ENCODE measurements at regions not wholly inside any gene's neighbourhood (a gene's known extent, or its start where the extent isn't known, plus 50 kb on each side); places are given as distances from the start of the nearest gene placed in this dataset.

DNA sequence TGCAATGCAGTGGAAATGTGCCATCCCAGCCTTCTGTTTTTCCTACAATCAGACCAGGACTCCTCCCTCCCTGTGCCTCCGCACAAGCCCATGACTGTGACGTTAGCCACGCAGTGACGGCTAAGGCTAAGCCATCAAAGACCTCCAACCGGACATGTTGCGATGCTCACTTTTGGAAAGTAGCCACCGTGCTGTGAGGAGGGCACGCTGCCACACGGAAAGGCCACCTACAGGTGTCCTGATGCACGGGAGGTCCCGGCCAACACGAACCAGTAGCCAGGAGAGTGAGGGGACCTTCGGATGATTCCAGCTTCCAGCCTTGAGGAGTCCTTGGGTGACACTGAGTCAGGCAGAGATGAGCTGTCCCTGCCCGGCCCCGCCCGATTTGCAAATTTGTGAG is 53.9 kb downstream of the FOXL1 start:
- no peak for DNase-seq (ENCODE audit: low read depth, low spot score)

DNA sequence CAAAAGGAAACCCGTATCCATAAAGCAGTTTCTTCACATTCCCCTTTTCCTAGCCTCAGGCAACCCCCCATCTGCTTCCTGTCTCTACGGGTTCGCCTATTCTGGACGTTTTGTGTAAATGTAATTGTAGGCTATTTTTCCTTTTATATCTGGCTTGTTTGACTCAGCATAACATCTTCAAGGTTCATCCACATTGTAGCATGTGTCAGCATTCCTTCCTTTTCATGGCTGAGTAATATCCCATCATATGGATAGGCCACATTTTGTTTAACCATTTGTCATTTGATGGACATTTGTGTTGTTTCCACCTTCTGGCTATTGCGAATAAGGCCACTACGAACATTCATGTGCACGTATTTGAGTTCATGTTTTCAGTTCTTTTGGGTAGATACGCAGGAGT is 54.6 kb downstream of the FOXL1 start:
- no peak for DNase-seq (ENCODE audit: low read depth, low spot score)

DNA sequence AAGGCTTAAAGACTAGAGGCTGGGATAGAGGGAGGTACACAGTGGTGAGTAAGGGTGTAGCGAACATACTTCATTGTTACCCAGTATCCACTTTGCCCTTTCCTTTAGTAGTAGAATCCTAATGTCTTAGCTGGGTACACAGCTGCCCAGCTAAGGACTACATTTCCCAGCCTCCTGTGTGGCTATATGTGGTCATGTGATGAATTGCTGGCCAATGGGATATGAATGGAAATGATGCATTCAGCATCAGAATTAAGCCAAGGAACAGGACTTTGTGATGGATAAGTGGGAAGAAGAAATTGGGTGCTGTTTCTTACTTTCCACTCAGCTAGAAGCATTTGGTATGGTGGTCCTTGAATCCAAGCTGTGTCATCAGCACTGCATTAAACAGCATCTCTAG is 55.9 kb downstream of the FOXL1 start:
- DNase-seq (ENCODE audit: low read depth, low spot score): no peak

DNA sequence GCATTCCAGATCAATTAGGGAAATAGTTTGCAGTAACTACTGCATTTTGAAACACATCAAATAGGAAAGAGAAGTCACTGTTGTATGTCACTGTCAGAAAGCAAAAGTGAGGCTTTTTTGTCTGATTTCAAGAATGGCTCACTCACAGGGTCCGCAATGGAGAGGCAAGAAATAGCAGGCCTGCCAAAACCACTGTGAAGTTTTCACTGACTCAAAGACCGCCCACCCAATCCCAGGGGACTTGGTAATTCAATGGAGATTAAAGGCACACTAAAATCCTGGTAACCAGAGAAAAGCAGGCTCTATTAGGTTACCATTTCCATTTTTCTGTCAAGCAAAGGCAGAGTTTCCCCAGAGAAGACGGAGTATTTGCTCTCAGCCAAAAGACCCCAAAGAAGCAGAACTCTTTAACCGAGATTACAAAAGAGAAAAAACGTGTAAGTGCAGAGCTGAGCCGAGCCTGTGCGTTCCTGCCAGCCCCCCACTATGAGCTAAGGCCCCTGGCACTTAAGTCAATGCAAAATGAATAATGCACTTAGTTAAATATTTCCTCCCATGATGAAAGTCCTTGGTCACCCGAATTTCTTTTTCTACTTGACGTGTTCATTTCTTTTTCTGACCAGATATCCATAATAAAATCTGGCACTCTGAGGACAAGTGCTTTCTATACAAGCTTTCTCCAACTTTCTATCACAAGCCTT is 57.0 kb downstream of the FOXL1 start:
- no peak for DNase-seq (ENCODE audit: low read depth, low spot score)

DNA sequence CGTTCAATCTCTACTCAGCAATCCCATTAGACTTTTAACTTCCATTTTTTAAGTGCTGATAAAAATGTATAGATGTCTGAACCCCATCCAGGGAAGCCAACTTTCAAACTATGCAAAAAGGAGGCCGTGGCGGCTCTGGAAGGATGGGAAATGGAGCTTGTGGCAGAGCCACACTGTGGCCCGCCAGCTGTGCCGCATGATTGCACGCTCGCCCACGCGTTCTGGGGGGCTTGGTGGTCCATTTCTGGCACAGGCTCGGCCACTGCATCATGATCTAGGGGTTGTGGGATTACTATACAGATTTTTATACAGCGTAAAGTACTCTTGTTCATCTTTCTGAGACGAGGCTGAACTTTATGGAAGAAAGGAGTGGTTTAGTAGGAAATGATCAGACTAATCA is 57.6 kb downstream of the FOXL1 start:
- DNase-seq (ENCODE audit: low read depth, low spot score): no peak

DNA sequence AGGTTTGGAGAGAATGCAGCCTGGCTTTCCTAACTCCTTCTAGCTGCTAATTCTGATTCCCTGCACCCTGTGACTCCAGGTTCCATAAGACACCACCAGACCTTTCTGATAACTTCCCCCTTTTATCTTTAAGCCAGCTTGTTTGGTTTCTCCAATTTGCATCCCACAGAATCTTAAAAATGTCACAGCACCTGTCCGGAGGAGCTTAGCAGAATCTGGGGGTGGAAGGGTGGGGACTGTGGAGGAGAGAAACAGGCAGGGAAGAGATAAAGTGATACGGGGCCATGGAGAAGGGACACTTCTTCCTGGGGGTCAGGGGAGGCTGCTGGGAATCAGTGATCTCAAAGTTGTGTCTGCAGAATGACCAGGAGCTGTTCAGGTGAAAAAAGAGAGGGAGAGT is 59.4 kb downstream of the FOXL1 start:
- DNase-seq (ENCODE audit: low read depth, low spot score): no peak

DNA sequence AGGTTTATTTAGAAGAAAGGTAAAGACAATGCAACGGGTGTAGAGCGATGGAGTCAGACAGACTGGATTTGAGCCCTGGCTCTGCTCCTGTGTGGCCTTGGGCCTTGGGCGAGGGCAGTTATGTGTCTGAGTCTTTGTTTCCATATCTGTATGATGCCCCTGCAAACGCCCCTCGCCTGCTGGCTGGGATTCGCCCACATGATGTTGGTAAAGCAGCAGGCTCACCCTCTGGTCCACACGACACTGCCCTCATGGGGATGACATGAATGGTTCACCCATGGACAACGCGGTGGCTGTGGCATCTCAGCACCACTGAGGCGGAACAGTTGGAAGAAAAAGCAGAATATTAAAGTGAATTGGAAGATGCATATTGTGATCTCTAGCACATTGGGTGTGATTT is 60.3 kb downstream of the FOXL1 start:
- DNase-seq (ENCODE audit: low read depth, low spot score): no peak

DNA sequence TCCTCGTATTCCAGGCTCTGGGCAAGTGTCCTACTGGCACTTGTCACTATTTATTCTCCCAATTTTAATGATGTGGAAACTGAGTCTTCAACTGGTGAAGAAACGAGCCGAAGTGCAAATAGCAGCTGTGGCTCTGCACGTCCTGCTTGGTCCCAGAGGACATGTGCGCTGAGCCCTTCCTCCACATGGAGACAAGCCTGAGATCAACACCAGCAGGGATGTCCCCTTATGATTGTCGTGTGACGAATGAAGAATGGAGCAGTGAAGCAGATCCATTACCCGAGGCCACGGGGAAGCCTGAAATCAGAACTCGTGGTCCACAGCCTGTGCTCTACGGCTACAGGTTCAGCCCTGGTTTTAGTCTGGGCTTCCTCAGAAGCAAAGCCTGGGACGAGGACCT is 61.0 kb downstream of the FOXL1 start:
- DNase-seq (ENCODE audit: low read depth, low spot score): no peak

DNA sequence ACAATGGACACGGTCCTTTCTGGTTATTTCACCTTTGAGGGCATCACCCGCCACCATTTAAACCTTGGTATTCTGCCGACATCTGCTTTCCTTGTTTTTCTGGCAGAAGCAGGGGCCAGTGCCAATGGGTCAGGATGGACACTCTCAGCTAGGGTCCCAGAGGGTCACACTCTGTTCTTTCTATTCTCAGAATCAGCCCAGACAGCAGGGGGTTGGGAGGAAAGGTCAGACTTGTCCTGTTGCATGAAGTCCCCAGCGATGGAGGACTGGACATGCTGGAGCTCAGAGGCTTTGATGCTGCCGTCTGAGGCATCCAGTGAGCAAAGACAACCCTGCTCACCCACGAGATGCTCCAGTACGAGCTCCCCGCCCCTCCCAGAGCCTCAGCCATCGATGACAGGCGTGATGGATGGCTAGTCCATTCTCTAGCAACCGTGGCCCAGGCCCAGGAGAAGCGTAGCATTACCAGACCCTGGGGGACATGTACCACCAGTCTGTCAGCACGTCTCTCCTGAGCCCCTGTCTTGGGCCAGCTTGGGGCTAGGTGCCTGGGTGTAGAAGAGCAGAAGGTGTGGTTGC is 62.0 kb downstream of the FOXL1 start:
- DNase-seq (ENCODE audit: low read depth, low spot score): peak; percentile 31

DNA sequence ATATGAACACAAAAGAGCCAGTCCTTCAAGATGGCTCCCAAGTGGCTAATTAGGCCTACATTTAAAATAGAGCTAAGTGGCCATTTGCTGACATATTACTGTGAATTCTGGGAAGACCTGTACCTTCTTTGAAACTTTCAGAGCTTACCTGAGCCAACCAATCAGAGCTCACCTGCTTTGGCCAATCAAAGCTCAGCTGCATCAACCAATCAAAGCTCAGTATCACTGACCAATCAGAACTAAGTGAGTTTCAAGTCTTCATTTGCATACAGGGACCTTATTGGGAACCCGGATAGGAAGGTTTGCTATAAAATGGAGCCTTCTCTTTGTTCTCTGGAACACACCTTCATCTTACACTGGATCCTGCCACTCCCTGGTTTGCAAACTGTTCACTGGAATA is 63.7 kb downstream of the FOXL1 start:
- DNase-seq (ENCODE audit: low read depth, low spot score): no peak

DNA sequence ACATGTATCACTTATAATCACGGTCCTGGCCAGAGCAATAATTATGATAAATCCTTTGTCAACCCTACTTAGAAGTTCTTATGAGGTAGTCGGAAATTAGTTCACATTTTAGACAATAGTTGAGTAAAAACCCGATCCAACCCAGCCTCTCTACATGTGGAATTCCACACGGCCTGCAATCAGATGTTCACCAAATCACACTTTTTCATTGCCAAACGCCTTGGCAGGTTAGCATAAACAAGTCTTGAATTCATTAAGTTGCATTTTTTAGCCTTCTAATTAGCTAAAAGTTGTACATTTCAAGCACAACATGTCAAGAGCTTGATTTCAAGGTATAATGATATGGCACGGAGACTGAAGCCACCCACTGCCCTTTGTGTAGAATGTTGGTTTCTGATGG is 65.3 kb downstream of the FOXL1 start:
- DNase-seq (ENCODE audit: low read depth, low spot score): no peak

DNA sequence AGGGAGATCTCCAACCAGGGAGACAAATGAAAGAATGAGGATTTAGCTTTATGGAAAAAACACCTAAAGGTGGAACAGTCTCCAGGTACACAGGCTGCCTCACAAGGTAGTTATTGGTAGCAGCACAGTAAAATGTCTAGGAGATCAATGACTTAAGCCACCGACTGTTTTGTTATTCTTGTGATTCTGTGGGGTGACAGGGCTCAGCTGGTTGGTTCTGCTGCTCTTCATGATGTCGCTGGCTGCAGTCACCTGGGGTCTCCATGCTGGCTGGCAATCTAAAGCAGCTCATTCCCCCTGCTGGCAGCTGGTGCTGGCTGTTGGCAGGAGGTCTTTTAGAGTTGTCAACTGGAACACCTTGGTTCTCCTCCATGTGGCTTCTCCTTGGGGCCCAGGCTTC is 69.2 kb downstream of the FOXL1 start:
- DNase-seq (ENCODE audit: low read depth, low spot score): no peak

DNA sequence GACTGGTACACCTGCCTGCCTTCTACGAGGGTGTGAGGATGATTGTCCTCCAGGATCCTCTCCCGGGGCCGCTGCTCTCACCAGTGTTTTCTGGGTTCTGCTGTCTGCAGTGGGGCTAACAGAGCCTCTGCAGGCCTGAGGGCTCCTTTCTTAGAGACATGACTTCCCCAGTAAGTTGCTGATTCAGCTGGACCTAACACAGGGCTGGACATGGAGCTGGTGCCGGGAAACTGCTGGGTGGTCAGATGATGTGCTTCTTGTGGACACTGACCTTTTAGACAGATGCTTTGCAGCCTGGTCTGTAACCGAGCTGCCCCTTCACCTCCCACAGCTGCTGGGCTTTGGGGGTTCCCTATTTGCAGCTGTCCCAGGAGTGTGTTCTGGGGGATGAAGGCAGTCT is 71.5 kb downstream of the FOXL1 start:
- no peak for DNase-seq (ENCODE audit: low read depth, low spot score)

DNA sequence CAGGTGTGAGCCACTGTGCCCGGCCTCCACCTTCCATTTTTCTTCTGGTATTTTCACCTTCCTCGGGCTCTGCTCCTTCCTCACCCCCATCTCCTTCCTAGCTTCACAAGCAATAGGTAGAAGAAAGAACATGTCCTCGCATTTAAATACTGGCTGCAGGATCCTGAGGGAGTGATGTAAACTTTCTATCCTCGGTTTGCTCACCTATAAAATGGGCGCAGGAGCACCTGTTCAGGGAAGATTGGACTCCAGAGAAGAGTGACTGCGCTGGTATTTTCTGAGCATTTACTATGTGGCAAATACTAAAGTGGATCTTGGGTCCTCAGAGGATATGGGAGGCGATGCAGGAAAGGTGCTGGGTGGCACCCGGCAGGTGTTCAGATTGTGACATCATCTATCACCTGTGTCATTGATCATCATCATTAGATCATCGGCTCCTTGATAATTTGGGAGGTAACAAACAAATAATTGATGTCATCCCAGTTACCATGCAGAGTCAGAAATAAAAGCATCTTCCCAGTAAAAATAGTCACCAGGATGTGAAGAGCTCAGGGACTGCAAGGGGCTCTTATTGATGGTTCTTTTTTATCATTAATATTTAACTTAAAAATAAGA is 72.8 kb downstream of the FOXL1 start:
- DNase-seq (ENCODE audit: low read depth, low spot score): no peak

DNA sequence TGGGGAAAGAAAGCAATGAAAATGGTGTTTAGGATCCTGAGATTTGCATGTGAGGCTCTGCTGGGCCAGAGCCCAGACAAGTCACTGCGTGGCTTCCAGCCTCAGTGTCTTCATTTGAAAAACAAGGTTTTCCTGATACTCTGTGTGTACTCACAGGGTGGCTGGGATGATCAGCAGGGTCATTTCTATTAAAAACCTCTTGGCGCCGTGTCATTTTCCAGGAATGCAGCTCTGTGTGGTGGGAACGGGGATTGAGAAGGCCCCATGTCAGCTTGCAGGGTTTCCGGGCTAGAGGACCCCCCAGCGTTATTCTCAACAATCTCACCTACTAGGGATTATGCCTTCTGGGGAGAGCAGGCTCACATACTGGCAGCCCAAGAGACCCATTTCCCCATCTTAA is 73.5 kb downstream of the FOXL1 start:
- no peak for DNase-seq (ENCODE audit: low read depth, low spot score)

DNA sequence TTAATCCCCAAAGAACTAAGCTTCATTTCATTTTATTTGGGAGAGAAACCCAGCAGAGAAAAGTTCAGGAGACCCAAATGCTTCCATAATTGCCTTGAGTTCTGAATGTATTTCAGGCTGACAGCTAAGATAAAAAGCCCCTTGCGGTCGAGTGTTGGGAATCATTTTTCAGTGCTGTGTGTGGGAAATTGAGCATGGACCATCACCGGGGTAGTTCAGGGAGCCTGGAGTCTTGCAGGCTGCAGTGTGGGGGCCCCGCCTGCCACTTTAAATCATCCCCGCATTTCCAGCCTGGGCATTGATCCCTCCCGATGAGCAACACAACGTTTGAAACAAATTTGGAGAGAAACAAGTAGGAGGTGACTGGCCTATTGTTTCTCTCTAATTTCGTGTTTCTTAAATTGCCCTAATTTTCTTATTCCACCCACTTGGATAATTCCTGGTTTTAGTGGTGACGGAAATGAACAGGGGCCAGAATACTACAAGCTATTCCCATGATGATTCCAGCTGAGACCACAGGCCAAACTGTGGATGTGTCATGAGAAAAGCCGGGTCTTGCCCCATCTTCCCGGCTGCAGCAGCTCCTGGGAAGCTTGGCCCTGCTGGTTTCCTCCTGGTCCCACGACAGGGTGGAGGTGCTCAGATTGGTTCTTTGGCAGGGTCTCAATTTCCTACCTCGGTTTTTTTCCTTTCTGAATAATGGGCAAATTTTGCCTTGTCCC is 75.1 kb downstream of the FOXL1 start:
- DNase-seq (ENCODE audit: low read depth, low spot score): no peak

DNA sequence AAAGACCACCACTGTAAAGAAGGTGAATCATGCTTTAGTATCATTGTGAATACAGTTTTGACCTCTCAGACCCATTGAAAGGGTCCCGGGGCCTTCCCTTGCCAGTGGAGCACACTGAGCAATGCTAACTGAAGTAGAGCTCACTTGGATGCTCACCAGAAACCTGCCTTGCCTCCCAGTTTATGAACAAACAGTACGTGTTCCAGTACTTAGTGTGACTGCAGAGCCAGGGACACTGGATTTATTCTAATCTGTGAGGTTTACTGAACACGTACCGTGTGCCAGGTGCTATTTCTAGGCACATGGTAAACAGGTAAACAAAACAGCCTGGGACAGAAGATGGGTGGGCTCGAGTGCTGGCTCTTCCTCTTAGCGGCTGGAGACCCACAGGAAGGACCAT is 79.6 kb downstream of the FOXL1 start:
- no peak for DNase-seq (ENCODE audit: low read depth, low spot score)

DNA sequence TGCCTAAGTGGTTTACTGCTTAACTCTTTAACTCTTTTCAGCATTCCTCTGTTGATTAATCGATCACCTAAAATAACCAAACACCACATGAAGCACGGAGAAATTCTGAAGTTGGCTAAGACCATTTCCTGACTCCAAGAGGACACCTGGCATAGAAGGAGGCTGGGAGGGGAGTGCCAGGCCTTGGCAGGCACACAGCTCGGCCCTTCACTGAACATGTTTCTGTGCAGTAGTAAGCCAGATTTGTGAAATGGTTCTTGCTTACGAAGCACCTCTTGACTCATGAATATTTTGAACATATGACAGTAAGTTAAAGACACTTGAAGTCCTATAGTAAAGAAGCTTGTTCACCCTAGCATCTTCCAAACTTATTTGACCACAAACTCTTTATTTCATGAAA is 82.3 kb downstream of the FOXL1 start:
- DNase-seq (ENCODE audit: low read depth, low spot score): no peak

DNA sequence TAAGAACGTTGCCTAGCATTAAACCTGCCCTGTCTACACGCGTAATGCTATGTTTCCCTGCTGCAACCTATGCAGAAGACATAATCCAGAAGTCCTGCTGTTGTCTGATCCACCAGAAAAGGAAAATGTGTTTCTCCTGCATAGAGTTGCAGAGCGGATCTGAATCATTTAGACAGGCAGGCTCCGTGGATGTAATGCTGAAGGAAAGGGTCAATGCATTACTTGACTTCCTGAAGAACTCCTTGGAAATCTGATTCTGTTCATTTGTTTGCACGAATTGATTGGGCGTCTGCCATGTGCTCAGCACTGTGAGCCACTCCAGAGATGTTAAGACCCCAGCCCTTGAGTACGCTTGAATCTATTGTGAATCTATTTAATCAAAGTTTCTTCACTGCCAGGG is 83.4 kb downstream of the FOXL1 start:
- DNase-seq (ENCODE audit: low read depth, low spot score): no peak

DNA sequence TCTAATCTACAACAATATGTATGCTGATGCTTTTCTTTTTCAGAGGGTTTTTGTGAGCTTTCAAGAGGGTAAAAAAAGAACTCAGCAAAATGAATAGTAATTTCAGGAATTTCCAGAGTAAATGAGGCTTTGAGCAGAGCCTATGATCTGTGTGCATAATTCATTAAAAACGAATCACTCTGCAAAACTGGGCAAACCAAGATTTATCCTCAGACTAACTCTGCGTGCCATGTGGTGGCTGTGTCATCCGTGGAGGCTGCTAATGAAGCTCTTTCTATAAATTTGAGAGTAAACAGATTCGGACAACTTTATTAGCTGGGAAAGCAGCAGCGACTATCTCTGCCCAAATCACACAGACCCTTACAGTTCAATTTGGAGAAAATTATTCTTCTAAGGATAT is 83.8 kb downstream of the FOXL1 start:
- no peak for DNase-seq (ENCODE audit: low read depth, low spot score)

DNA sequence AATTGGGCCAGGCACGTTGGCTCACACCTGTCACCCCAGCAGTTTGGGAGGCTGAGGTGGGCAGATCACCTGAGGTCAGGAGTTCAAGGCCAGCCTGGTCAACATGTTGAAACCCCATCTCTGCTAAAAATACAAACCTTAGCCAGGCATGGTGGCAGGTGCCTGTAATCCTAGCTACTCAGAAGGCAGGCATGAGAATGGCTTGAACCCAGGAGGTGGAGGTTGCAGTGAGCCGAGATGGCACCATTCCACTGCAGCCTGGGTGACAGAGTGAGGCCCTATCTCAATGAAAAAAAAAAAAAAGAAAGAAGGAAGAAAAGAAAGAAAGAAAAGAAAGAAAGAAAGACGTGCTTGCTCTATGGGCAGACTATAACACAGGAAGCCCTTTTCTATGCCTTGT is 84.4 kb downstream of the FOXL1 start:
- DNase-seq (ENCODE audit: low read depth, low spot score): no peak

DNA sequence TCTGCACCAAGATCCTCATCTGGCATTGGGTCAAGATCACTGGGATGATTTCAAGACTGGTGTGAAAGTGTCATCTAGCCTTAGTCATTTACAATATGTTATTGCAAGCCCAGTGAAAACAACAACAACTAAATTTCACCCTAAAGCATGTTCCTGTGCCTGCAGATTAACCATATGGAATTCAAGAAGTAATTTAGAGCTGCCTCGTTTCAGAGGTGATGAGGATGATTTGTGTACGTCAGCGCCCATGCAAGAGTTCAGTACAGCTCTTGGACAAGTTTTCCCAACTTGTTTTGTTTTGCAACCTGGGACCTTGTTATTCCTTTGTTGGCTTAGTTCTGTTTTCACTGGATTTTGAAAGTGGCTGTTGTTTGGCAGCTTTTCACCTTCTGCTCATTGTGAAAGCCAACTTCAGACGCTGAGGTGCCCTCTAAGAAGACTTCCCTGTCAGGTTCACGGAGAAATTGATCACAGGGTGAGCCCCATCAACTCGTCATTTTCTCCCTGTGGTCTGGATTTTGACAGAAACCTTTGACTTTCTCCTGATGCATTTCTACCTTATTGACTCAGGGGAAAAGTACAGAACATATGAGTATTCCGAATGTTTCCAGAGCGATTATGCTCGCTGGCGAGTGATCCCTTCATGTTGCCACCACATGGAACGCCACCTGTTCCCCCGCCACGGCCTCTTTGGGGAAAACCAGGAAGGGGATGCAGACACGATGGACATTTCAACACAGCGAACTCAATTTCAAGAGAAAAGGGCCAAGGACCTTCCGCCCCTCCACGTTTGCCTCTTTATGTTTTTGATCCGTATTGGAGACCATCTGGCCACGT is 85.6 kb downstream of the FOXL1 start:
- DNase-seq (ENCODE audit: low read depth, low spot score): no peak
